GM18868 (cell line): ENCODE measurements at regions not wholly inside any gene's neighbourhood (a gene's known extent, or its start where the extent isn't known, plus 50 kb on each side); places are given as distances from the start of the nearest gene placed in this dataset.

ENCODE experiments used
- ATAC-seq: cut with Tn5 transposase; IDR thresholded peaks from one replicate; pipeline ENCODE4 v1.9.1; 2021; ENCODE audit warnings: mild to moderate bottlenecking, moderate library complexity; ENCODE audit not compliant: unreplicated experiment

- peak; percentile 63 for ATAC-seq
Measured at GRCh38 chr2:217218269-217219163, 358.7 kb upstream of the TNP1 start.

- ATAC-seq, result no peak
Measured at GRCh38 chr2:217216982-217217381, 357.1 kb upstream of the TNP1 start.

- no peak for ATAC-seq
Measured at GRCh38 chr2:217216316-217216715, 356.5 kb upstream of the TNP1 start.

- ATAC-seq, result no peak
Measured at GRCh38 chr2:217215877-217216276, 356.0 kb upstream of the TNP1 start.

GRCh38 chr2:217208867-217209266 is 349.0 kb upstream of the TNP1 start:
- no peak for ATAC-seq

GRCh38 chr2:217207699-217208010 is 347.8 kb upstream of the TNP1 start:
- no peak for ATAC-seq

GRCh38 chr2:217206907-217207698 is 347.2 kb upstream of the TNP1 start:
- no peak for ATAC-seq

GRCh38 chr2:217206016-217206725 is 346.3 kb upstream of the TNP1 start:
- ATAC-seq, result no peak

- ATAC-seq, result no peak
Measured at GRCh38 chr2:217204358-217204757, 344.5 kb upstream of the TNP1 start.

- ATAC-seq, result no peak
Measured at GRCh38 chr2:217203086-217203485, 343.2 kb upstream of the TNP1 start.

- no peak for ATAC-seq
Measured at GRCh38 chr2:217199255-217199630, 339.4 kb upstream of the TNP1 start.

GRCh38 chr2:217195658-217196446 is 336.0 kb upstream of the TNP1 start:
- no peak for ATAC-seq

GRCh38 chr2:217195016-217195415 is 335.2 kb upstream of the TNP1 start:
- no peak for ATAC-seq

GRCh38 chr2:217193431-217194340 is 333.8 kb upstream of the TNP1 start:
- no peak for ATAC-seq

- no peak for ATAC-seq
Measured at GRCh38 chr2:217192366-217192765, 332.5 kb upstream of the TNP1 start.

- no peak for ATAC-seq
Measured at GRCh38 chr2:217189747-217190146, 329.9 kb upstream of the TNP1 start.

- ATAC-seq, result no peak
Measured at GRCh38 chr2:217189131-217189530, 329.3 kb upstream of the TNP1 start.

GRCh38 chr2:217186668-217187159 is 326.9 kb upstream of the TNP1 start:
- no peak for ATAC-seq

- ATAC-seq, result no peak
Measured at GRCh38 chr2:217186152-217186551, 326.3 kb upstream of the TNP1 start.
